ENCODE measurements at regions not wholly inside any gene's neighbourhood (a gene's known extent, or its start where the extent isn't known, plus 50 kb on each side); places are given as distances from the start of the nearest gene placed in this dataset.

GRCh38 chr10:91726355-91726754 lies 71.9 kb upstream of the TNKS2 start:
- intact Hi-C loops (cut with DNase I): no loop called here
- H3K36me3 ChIP-seq: no peaks in the 10 kb centered on the region
- TF ChIP-seq, protein P1, sequence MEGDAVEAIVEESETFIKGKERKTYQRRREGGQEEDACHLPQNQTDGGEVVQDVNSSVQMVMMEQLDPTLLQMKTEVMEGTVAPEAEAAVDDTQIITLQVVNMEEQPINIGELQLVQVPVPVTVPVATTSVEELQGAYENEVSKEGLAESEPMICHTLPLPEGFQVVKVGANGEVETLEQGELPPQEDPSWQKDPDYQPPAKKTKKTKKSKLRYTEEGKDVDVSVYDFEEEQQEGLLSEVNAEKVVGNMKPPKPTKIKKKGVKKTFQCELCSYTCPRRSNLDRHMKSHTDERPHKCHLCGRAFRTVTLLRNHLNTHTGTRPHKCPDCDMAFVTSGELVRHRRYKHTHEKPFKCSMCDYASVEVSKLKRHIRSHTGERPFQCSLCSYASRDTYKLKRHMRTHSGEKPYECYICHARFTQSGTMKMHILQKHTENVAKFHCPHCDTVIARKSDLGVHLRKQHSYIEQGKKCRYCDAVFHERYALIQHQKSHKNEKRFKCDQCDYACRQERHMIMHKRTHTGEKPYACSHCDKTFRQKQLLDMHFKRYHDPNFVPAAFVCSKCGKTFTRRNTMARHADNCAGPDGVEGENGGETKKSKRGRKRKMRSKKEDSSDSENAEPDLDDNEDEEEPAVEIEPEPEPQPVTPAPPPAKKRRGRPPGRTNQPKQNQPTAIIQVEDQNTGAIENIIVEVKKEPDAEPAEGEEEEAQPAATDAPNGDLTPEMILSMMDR (IDR thresholded peaks at IDR 0.05): no peak
- H3K27ac ChIP-seq: no peak overlapping the region
- H3K9me3 ChIP-seq: no peaks in the 10 kb centered on the region
- no peak overlapping the region for H3K4me3 ChIP-seq
- H3K4me1 ChIP-seq: no peaks in the 10 kb centered on the region
- H3K27me3 ChIP-seq: no peaks in the 10 kb centered on the region
- no peak for DNase-seq
- no peak overlapping the region for H3K9ac ChIP-seq (ENCODE audit: low read depth in 2 of 2, low read length in 2 of 2)

DNA sequence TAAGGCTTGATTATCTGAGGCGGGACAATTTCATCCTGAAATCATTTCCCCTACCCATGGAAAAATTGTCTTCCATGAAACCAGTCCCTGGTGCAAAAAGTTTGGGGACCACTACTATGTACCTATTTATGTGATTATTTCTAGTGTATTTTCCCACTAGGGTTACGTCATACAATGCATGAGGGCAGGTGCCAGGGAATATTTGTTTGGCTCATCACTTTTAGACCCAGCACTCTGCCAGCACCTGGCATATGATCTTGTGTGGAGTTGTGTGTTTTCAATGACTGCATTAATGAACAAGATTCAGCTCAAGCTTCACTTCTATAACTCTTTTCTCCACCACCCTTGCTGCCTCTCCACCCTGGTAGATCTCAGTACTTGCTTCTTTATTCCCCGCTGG lies 73.3 kb upstream of the TNKS2 start:
- Histone ChIP-seq H3K9ac (ENCODE audit: low read depth in 2 of 2, low read length in 2 of 2) (no peak overlapping the region), H3K27ac (no peak overlapping the region), H3K4me1 (no peaks in the 10 kb centered on the region), H3K27me3 (no peaks in the 10 kb centered on the region), H3K9me3 (no peaks in the 10 kb centered on the region), H3K4me3 (no peak overlapping the region), H3K36me3 (no peaks in the 10 kb centered on the region)
- no peak for DNase-seq
- TF ChIP-seq, protein P1 (IDR thresholded peaks at IDR 0.05): no peak
- intact Hi-C loops (cut with DNase I): no loop called here

DNA sequence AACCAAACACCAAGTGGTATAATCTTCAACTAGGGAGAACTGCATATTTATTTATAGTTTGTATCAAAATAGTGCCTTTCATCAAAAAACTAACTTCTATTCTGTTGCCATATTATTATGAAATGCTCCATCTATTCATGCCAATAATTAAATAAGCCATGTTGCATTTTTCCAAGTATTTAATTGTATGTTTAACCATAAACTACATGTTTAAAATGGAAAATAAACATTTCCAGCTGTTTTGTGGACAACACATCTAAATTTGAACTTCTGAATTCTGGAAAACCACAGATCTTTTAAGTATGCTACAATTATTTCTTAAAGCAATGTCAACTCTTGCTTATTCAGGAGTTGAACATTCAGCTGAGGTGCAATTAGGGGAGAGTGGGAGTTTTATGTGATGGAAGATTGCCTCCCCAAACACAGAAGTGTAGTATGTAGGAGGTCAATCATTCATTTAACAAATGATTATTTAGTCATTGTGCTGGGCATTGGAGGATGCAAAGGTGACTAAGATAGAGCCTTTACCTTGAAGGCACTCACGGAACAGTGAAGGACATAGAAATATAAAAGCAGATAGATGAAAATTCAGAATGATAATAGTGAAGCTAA lies 80.7 kb upstream of the PPP1R3C start:
- DNase-seq: no peak
- Histone ChIP-seq H3K27me3 (no peaks in the 10 kb centered on the region), H3K27ac (no peak overlapping the region), H3K4me3 (no peak overlapping the region), H3K4me1 (no peaks in the 10 kb centered on the region), H3K9ac (ENCODE audit: low read depth in 2 of 2, low read length in 2 of 2) (no peak overlapping the region), H3K9me3 (no peaks in the 10 kb centered on the region), H3K36me3 (no peaks in the 10 kb centered on the region)
- TF ChIP-seq, protein P1 (IDR thresholded peaks at IDR 0.05): no peak
- intact Hi-C loops (cut with DNase I): no loop called here

DNA sequence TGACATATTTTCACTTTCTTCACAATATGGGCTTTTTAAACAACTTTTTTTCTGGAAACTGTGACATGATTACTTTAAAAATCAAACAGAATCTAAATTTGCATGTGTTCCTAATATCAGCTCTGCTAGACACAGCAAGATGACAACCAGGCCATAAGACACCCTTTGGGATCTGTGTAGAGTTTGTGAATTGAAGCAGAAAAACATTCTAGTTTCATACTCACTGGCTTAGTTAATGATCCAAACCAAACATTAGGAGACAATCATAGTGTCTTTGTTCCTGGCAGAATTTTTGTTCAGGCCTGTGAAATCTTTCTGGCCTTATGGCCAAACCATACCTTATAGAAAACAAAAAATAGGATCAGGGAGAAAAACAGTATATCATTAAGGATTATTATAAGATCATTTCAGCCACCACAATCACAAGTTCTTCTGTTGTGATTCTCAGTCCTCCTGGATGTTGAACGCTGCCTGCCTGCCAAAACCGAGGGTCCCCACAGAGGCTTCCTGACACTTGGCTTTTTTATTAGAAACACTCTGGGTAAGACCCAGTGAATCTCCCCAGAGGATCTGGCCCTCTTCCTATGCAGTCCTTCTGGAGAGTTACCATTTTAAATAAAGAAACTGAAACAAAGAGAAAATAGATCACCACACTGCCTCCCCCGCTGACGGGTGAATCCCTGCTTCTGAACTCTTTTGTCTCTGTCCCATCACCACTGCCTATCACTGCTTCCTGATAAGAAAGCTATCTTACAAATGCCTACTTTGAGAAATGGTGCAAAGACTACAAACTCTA lies 79.2 kb upstream of the PPP1R3C start:
- Histone ChIP-seq H3K36me3 (no peaks in the 10 kb centered on the region), H3K27ac (no peak overlapping the region), H3K4me1 (no peaks in the 10 kb centered on the region), H3K9me3 (no peaks in the 10 kb centered on the region), H3K9ac (ENCODE audit: low read depth in 2 of 2, low read length in 2 of 2) (no peak overlapping the region), H3K4me3 (no peak overlapping the region), H3K27me3 (no peaks in the 10 kb centered on the region)
- TF ChIP-seq, protein P1 (IDR thresholded peaks at IDR 0.05): no peak
- intact Hi-C loops (cut with DNase I): no loop called here
- no peak for DNase-seq

DNA sequence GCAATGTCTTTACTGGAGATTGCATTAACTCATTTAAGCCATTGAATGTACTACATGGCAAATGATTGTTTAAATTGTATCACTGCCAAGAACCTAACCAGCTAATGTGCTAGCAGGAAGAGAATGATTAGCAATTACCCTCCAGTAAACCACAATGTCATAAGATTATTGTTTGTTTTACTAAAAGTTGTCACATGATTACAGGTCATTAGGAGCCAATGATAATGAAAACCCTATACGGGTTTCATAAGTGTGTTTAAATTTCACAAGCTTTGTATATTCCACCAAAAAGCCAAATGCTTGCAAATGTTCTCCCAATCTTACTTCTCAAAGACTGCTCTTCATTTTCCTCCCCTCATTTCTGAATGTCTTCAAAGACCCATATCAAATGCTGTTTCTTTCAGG lies 76.5 kb upstream of the PPP1R3C start:
- Histone ChIP-seq H3K27ac (no peak overlapping the region), H3K4me3 (no peak overlapping the region), H3K9ac (ENCODE audit: low read depth in 2 of 2, low read length in 2 of 2) (no peak overlapping the region), H3K27me3 (no peaks in the 10 kb centered on the region), H3K4me1 (no peaks in the 10 kb centered on the region), H3K36me3 (no peaks in the 10 kb centered on the region), H3K9me3 (no peaks in the 10 kb centered on the region)
- intact Hi-C loops (cut with DNase I): no loop called here
- no peak for DNase-seq
- TF ChIP-seq, protein P1 (IDR thresholded peaks at IDR 0.05): no peak
